LNCAP (cell line): ENCODE measurements at regions not wholly inside any gene's neighbourhood (a gene's known extent, or its start where the extent isn't known, plus 50 kb on each side); places are given as distances from the start of the nearest gene placed in this dataset.

ENCODE experiments used
- TF ChIP-seq, protein P1 (sequence below): fragments of 450-650 bp; IDR thresholded peaks from 2 replicates; pipeline ENCODE4 v1.5.1; 2017; ENCODE audit warnings: mild to moderate bottlenecking

DNA sequence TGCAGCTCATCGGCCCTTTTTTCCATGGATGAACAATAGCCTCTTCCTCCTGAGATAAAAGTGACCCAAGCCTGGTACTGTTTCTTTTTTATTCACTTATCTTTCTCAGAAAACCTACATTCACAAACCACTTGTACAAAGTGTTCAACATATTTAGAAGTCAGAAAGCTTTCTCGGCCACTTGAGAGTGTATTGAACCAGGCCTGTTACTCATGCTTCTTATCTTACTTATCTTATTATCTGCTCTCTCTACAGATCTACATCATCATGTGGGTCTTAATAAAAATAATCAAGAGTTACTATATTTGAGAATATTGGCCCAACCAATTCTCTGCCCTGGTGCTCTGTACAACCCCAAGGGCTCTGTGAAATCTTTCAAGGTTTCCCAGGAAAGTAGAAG lies 242.1 kb downstream of the MREG start:
- TF ChIP-seq, protein P1, sequence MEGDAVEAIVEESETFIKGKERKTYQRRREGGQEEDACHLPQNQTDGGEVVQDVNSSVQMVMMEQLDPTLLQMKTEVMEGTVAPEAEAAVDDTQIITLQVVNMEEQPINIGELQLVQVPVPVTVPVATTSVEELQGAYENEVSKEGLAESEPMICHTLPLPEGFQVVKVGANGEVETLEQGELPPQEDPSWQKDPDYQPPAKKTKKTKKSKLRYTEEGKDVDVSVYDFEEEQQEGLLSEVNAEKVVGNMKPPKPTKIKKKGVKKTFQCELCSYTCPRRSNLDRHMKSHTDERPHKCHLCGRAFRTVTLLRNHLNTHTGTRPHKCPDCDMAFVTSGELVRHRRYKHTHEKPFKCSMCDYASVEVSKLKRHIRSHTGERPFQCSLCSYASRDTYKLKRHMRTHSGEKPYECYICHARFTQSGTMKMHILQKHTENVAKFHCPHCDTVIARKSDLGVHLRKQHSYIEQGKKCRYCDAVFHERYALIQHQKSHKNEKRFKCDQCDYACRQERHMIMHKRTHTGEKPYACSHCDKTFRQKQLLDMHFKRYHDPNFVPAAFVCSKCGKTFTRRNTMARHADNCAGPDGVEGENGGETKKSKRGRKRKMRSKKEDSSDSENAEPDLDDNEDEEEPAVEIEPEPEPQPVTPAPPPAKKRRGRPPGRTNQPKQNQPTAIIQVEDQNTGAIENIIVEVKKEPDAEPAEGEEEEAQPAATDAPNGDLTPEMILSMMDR, result no peak

DNA sequence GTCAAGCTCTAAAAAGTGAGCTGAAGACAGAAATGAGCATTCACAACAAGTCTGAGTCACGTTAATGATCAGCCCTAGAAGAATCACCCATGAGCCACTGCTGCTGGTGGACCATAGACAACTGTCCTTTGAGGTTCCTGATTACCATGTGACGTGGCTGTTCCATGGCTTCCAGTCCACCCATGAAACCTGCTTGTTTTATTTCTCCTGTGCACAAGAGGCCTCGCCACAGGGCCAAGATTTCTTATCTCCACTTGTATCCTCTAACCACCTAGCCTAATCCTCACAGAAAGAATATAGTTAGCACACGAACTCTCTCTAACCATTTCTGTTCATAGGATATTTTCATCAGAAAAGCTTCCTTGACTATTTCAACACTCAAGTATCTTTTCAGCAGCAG lies 242.7 kb downstream of the MREG start:
- TF ChIP-seq, protein P1, result no peak

DNA sequence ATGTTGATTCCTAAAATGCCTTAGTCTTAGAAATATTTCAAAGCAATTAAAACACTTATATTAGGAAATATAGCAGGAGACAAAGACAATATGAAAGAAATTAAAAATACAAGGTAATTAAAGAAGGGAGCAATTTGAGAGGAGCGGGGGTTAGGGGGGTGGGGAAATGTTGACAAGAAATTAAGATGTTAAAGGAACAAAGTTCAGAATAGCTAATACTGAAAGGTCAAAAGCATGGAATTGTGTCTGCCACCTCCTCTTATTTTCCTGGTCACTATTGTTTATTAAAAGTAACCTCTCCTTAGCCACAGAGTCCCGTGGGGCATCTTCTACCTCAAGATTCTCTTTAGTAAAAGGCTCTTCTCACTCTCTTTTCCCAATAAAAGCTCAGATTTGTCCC lies 244.1 kb downstream of the MREG start:
- TF ChIP-seq, protein P1, result no peak

DNA sequence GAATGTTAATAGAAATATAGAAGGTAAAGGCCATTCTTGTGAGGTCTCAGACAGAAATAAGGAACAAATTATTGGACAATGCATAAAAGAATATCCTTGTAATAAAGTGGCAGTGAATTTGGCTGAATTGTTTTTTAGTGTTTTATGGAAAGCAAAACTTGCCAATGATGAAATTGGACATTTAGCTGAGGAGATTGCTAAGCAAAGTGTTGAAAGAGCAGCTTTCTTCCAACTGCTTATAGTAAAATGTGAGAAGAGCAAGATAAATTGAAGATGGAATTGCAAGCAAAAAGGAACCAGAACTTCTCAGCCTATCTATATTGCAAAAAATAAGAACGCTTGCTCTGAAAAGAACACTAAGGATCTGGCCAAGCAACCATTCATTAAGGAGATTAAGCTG lies 245.7 kb downstream of the MREG start:
- TF ChIP-seq, protein P1, result no peak

DNA sequence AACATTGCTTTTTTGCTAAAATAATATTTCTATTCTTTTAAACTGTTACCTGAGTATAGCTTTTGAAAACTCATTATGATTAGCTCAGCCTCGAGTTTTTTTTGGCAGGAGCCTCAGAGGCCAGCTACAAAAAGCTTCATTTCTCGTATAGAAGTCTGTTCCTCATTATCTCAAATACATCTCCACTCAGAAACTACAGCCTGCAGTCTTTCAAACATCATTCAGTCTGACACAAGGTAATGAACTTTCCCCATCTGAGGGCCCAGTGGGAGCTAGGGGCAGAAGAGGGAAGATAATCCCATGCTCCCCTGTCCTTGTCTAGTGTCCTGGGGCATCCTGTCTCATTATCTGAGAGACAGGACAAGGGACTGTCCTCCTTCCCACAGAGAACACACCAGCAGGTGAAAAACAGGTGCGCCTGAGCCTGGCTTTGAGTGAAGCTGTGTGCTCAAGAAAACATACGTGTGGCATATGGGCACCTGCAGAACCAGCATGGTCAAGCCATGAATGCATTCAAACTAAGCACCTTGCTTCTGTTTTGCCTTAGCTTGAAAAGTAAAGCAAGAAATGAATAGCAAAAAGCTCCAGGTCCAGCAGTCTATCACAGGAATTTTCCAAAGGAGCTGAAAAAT lies 247.5 kb downstream of the MREG start:
- TF ChIP-seq, protein P1, result no peak

DNA sequence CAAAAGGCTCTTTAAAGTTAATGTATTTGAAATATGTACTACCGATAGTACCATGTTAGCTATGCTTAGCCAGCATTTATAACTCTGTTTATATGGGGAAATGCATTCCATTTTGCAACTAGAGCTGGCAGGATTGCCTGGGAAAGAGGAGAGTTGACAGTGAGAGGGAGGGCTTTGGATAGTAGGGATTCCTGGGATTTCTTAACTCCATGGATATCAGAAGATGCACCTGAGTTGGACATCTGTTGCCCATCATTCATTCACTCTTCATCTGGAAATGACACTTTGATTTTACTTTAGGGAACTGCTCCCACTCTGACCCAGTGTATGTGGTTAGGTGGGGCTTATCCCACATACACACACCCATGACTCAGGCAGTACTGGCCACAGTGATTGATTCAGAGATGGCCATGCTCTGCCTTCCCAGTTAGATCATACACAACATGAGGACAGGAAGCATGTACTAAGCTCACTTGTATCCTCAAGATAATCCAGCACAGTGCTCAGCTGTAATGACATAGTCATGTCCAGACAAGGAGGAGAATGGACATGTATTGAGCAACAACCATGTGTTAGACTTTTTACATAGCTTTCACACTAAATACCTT lies 248.8 kb downstream of the MREG start:
- TF ChIP-seq, protein P1, result no peak

DNA sequence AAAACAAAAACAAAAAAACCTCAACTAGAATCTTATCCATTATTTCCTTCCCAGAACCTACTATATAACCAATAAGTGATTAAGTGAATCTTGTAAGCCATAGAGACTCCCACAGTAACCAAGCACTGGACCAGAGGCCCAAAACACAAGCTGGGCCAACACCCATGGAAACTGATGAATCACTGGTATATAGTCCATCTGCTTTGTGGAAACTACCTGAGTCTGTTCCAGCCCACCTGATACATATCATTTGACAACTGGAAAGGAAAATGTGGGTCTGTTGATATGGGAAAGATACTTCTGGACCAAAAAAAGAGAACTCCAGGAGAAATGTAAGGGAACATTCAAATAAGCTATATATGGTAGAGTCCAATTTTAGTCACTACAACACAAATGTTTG lies 252.8 kb downstream of the MREG start:
- TF ChIP-seq, protein P1, result no peak
